GM18870 (cell line): ENCODE measurements at regions not wholly inside any gene's neighbourhood (a gene's known extent, or its start where the extent isn't known, plus 50 kb on each side); places are given as distances from the start of the nearest gene placed in this dataset.

ENCODE experiments used
- ATAC-seq: cut with Tn5 transposase; IDR thresholded peaks from one replicate; pipeline ENCODE4 v1.9.1; 2021; ENCODE audit warnings: moderate library complexity; ENCODE audit not compliant: unreplicated experiment

- ATAC-seq, result no peak
Observed at GRCh38 chr11:31865606-31866300, 54.6 kb upstream of the PAX6 start.

GRCh38 chr11:31863170-31863832 lies 52.2 kb upstream of the PAX6 start:
- ATAC-seq, result no peak

GRCh38 chr11:31861011-31861410 lies 49.9 kb upstream of the PAX6 start:
- ATAC-seq, result no peak
